Heart right ventricle (tissue), 16 donors: ENCODE measurements at regions not wholly inside any gene's neighbourhood (a gene's known extent, or its start where the extent isn't known, plus 50 kb on each side); places are given as distances from the start of the nearest gene placed in this dataset.

Experiments
- ATAC-seq, 8 donors: fragments of 200-7000 bp; cut with Tn5 transposase; one replicate each; pipeline ENCODE4 v1.9.1; 2020; ENCODE audit warnings: mild to moderate bottlenecking in 8 of 8, moderate library complexity in 8 of 8, moderate number of reproducible peaks in 1 of 8
- DNase-seq, 2 donors: peaks; one replicate each; pipeline ENCODE4 v3.0.0-alpha.2; 2020
- H3K27ac ChIP-seq, 10 donors: fragments of 200-600 bp; sonication (generic) in 2 of 10; one replicate each; pipeline versions ENCODE4 v1.5.0 to v1.8.0; 2020 to 2022; ENCODE audit warnings: mild to moderate bottlenecking in 3 of 10
- H3K27me3 ChIP-seq, 7 donors: fragments of 200-600 bp; one replicate each; pipeline ENCODE4 v1.8.0; 2021 to 2022; ENCODE audit warnings: mild to moderate bottlenecking in 2 of 7
- H3K36me3 ChIP-seq, 9 donors: fragments of 200-600 bp; sonication (generic) in 1 of 9; one replicate each; pipeline versions ENCODE4 v1.5.0 to v1.8.0; 2020 to 2022; ENCODE audit warnings: mild to moderate bottlenecking in 2 of 9
- H3K4me1 ChIP-seq, 9 donors: fragments of 200-600 bp; sonication (generic) in 1 of 9; one replicate each; pipeline versions ENCODE4 v1.5.0 to v1.8.0; 2020 to 2022; ENCODE audit warnings: mild to moderate bottlenecking in 4 of 9
- H3K4me3 ChIP-seq, 10 donors: fragments of 200-600 bp; sonication (generic) in 2 of 10; one replicate each; pipeline versions ENCODE4 v1.5.0 to v1.8.0; 2020 to 2022; ENCODE audit warnings: mild to moderate bottlenecking in 7 of 10, moderate library complexity in 2 of 10
- H3K9me3 ChIP-seq, 11 donors: fragments of 200-600 bp in 10 of 11; sonication (generic) in 2 of 11; one replicate each; pipeline versions ENCODE4 v1.5.0 to v1.8.0; 2013 to 2022; ENCODE audit warnings: mild to moderate bottlenecking in 2 of 11, control low read depth in 1 of 11, moderate library complexity in 1 of 11
- CTCF ChIP-seq, 9 donors: fragments of 200-600 bp; sonication (generic) in 2 of 9; IDR thresholded peaks; one replicate each; pipeline versions ENCODE4 v1.5.0 to v1.8.0; 2021 to 2022; ENCODE audit warnings: antibody characterized with exemption in 9 of 9, mild to moderate bottlenecking in 5 of 9, moderate library complexity in 1 of 9
- WGBS, 2 donors: extraction: QIAGEN DNeasy Blood & Tissue Kit; methylation state at CpG; one replicate each; pipeline ENCODE4 v1.1.7; 2013; ENCODE audit warnings: inconsistent platforms in 1 of 2; 5-methylcytosine and 5-hydroxymethylcytosine counted together
- intact Hi-C, 10 donors: fragments of 100-400 bp; cut with DNase I; formaldehyde crosslinking; loops; one replicate each; pipeline versions ENCODE4 v1.11.1 to v1.14.2; 2022
- donor health status: Arrhythmogenic right ventricular cardiomyopathy.
- donor health status: ischemic (EF 13 %, LVEDD 7.1; RV severe dilation, severe dysfunction).
- donor health status: healthy with polysubstance abuse.
- donor health status: DM: no; HTN: yes; CAD: no.
- donor health status: DM: no; HTN: no; CAD: no.
- donor health status: ischemic (EF 25% LVEDD 6.9; RV normal size, moderate dysfunction).
- donor health status: ischemic (EF 25% LVEDD 5.7; RV mildly dilated, moderate dysfunction).
- donor health status: healthy.
- donor health status: DM: yes; HTN: yes; CAD: no.
- donor health status: Ischemic cardiomyopathy.
- donor health status: ischemic (EF 35%, LVEDD 5.7; RV mildly dilated, moderate dysfunction).
- donor health status: nonischemic (EF 11% LVEDD 7.7; RV severe dilation, severe dysfunction).
- donor health status: DM: yes; HTN: yes; CAD: no.
- donor health status: PGD.
- donor health status: ischemic (EF 29% LVEDD 5.4; RV normal size, mild dysfunction).
- donor health status: nonischemic (EF 23%, LVEDD 6.1; RV moderate dilation, normal function).

- 34 to 37% methylated on average over 1 of the region's 1 CpG for WGBS, 2 donors
- Histone ChIP-seq H3K4me3 (no peak overlapping the region), H3K27me3 (peaks cover 0 to 2% (median 0%) of the 10 kb centered on the region in 7 donors), H3K4me1 (peaks cover 0 to 42% (median 16%) of the 10 kb centered on the region in 9 donors), H3K36me3 (no peaks in the 10 kb centered on the region), H3K27ac (no peak overlapping the region), H3K9me3 (no peaks in the 10 kb centered on the region)
- intact Hi-C loops, result no loop called here
- ATAC-seq (peak in 1 of 8 donors; percentile 77), DNase-seq (no peak)
- no peak for TF ChIP-seq CTCF (IDR thresholded peaks at IDR 0.05)
Observed at GRCh38 chr6:25219216-25219916, 59.8 kb upstream of the CARMIL1 start.

- DNase-seq (no peak), ATAC-seq (no peak)
- TF ChIP-seq CTCF (IDR thresholded peaks at IDR 0.05), result no peak
- Histone ChIP-seq H3K4me3 (no peak overlapping the region), H3K9me3 (no peaks in the 10 kb centered on the region), H3K27me3 (peaks cover 0 to 2% (median 0%) of the 10 kb centered on the region in 7 donors), H3K36me3 (no peaks in the 10 kb centered on the region), H3K27ac (peak overlapping the region in 1 of 10 donors; percentile 12), H3K4me1 (peaks cover 0 to 42% (median 16%) of the 10 kb centered on the region in 9 donors)
- intact Hi-C loops, result loop anchor here in 6 of 10 donors (2.0 to 10.0 kb wide), 8 partner anchors 133 to 497 kb away; no protein-coding TSS in a partner anchor
- WGBS, 2 donors, result 77 to 82% methylated on average over 2 of the region's 2 CpGs
Observed at GRCh38 chr6:25219917-25220278, 59.3 kb upstream of the CARMIL1 start.

- intact Hi-C loops, result loop anchor here in 6 of 10 donors (2.0 to 10.0 kb wide), 8 partner anchors 134 to 496 kb away; no protein-coding TSS in a partner anchor
- no peak overlapping the region for H3K4me3 ChIP-seq
- peaks cover 0 to 2% (median 0%) of the 10 kb centered on the region in 7 donors for H3K27me3 ChIP-seq
- H3K27ac ChIP-seq, result peak overlapping the region in 1 of 10 donors; percentile 12
- no peaks in the 10 kb centered on the region for H3K36me3 ChIP-seq
- H3K9me3 ChIP-seq, result no peaks in the 10 kb centered on the region
- whole genome bisulfite sequencing, 2 donors, result 63% methylated on average over 1 of the region's 1 CpG
- DNase-seq (no peak), ATAC-seq (no peak)
- no peak for TF ChIP-seq CTCF (IDR thresholded peaks at IDR 0.05)
- H3K4me1 ChIP-seq, result peaks cover 0 to 42% (median 16%) of the 10 kb centered on the region in 9 donors
Observed at GRCh38 chr6:25220857-25221256, 58.3 kb upstream of the CARMIL1 start.

- peak overlapping the region in 4 of 10 donors; percentile 10 to 28 (median 20) for H3K27ac ChIP-seq
- intact Hi-C loops, result loop anchor here in 7 of 10 donors (2.0 to 10.0 kb wide), 9 partner anchors 135 to 495 kb away; no protein-coding TSS in a partner anchor
Observed at GRCh38 chr6:25222006-25222678, 57.0 kb upstream of the CARMIL1 start.

More at GRCh38 chr6:25222006-25222678, 57.0 kb upstream of the CARMIL1 start:
- Histone ChIP-seq H3K4me1 (peaks cover 0 to 42% (median 16%) of the 10 kb centered on the region in 9 donors), H3K36me3 (no peaks in the 10 kb centered on the region), H3K27me3 (peaks cover 0 to 2% (median 0%) of the 10 kb centered on the region in 7 donors), H3K4me3 (no peak overlapping the region), H3K9me3 (no peaks in the 10 kb centered on the region)
- ATAC-seq, result no peak
- no peak for TF ChIP-seq CTCF (IDR thresholded peaks at IDR 0.05)
- no peak for DNase-seq
